ENCODE measurements at regions not wholly inside any gene's neighbourhood (a gene's known extent, or its start where the extent isn't known, plus 50 kb on each side); places are given as distances from the start of the nearest gene placed in this dataset.

DNA sequence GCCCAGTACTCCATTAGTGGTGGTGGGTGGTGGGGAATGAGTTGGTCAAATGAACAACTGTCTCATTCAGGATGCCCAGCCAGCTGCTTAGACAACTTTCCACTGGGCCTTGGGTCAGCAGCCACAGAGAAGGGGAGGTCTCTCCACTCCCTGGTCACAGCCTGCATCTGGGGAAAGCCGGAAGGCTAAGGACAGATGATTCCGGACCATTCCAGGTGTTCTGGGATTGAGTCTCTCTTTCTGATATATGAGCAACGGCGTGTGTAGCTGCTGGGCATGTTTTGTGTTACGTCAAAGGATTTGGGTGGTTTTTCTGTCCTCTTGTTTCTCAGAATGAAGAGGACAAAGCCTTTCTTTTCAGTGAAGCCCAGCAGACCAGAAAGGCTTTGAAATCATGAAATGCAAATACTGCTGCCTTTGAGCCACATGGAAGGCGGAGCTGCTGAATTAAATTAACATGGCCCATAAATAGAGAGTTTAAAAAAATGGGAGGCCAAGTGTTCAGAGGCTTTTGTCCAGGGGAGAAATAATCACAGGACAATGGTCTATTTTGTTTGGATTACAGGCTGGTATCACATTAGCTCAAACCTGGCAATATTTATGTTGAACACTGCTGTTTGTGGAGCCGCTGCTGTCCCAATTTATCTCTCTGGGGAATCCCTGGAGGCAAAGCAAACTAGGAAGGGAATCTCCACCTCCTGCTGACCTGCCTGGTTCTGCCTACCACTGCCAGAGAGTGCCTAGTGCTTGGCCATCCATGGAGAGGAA, 234.4 kb upstream of the E2F8 start:
- H3K4ac ChIP-seq (ENCODE audit: low read depth, low read length): no peak overlapping the region
- no peak overlapping the region for H3K14ac ChIP-seq (replicated peaks; ENCODE audit: low read depth, low read length)
- no peak overlapping the region for H4K5ac ChIP-seq (ENCODE audit: low read depth, low read length)
- CTCF ChIA-PET: interaction anchor here (0.6 to 1.1 kb wide), 2 partner anchors 21 to 52 kb away, joined by 3 read pairs; no protein-coding TSS in a partner anchor
- 70% methylated on average over 3 of the region's 7 CpGs; no CpG with 5 or more reads in 1 of the 2 experiments for WGBS, 2 experiments (ENCODE audit: extremely low coverage in 2 of 2, insufficient read length in 1 of 2)
- H2AK5ac ChIP-seq (ENCODE audit: low read depth, low read length): no peak overlapping the region
- ATAC-seq (ENCODE audit: low read depth): no peak
- no peaks in the 10 kb centered on the region for H3K9me1 ChIP-seq (ENCODE audit: insufficient read depth, low read length)
- no peaks in the 10 kb centered on the region for H3K4me1 ChIP-seq (ENCODE audit: control insufficient read depth, insufficient read depth, low read length)
- H3K56ac ChIP-seq (ENCODE audit: extremely low read depth, insufficient read depth, low read length): no peak overlapping the region
- H2AK9ac ChIP-seq (replicated peaks; ENCODE audit: low read depth, low read length, poor library complexity): no peak overlapping the region
- no peak for TF ChIP-seq CHD1 (IDR thresholded peaks at IDR 0.05; ENCODE audit: low read depth, low read length)
- no peak for TF ChIP-seq FOS (IDR thresholded peaks at IDR 0.05; ENCODE audit: low read depth, low read length)
- TF ChIP-seq BHLHE40 (IDR thresholded peaks at IDR 0.05; ENCODE audit: low read depth, low read length): no peak
- no peak for TF ChIP-seq USF2 (IDR thresholded peaks at IDR 0.05; ENCODE audit: low read depth, low read length)
- TF ChIP-seq CEBPB (IDR thresholded peaks at IDR 0.05; ENCODE audit: low read depth, low read length): no peak
- TF ChIP-seq POLR2A (IDR thresholded peaks at IDR 0.05; ENCODE audit: low read depth, low read length): no peak
- H2BK5ac ChIP-seq (ENCODE audit: low read depth, low read length, poor library complexity, severe bottlenecking): no peak overlapping the region
- H3K23ac ChIP-seq (ENCODE audit: low read depth, low read length): no peak overlapping the region
- intact Hi-C loops (cut with micrococcal nuclease): no loop called here
- H2BK15ac ChIP-seq (ENCODE audit: low read depth, low read length): no peak overlapping the region
- H3K9me3 ChIP-seq (ENCODE audit: control insufficient read depth, insufficient read depth, low read length): no peaks in the 10 kb centered on the region
- POLR2A ChIA-PET (ENCODE audit: unreplicated experiment): no interaction called here
- dilution Hi-C loops (cut with HindIII; ENCODE audit: low sequenced_read_pairs, unreplicated experiment): no loop called here
- no peaks in the 10 kb centered on the region for H3K36me3 ChIP-seq (ENCODE audit: control insufficient read depth, insufficient read depth, low read length)
- BruUV-seq (replicated peaks): no TSS peak
- H2AFZ ChIP-seq (replicated peaks; ENCODE audit: low read length, poor library complexity): no peak overlapping the region
- in situ Hi-C loops (cut with MboI; ENCODE audit: low sequenced_read_pairs): no loop called here
- H4K8ac ChIP-seq (ENCODE audit: low read depth in 2 of 2, low read length in 2 of 2): no peak overlapping the region
- no peak overlapping the region for H3K9ac ChIP-seq (ENCODE audit: low read depth, low read length)
- no peak overlapping the region for H2BK120ac ChIP-seq (ENCODE audit: low read depth, low read length)
- H3K27ac ChIP-seq (ENCODE audit: insufficient read depth, low read length): no peak overlapping the region
- no peak overlapping the region for H3K18ac ChIP-seq (ENCODE audit: low read depth, low read length)
- no peak for DNase-seq
- H2BK20ac ChIP-seq (ENCODE audit: low read depth, low read length): no peak overlapping the region
- no peaks in the 10 kb centered on the region for H3K79me1 ChIP-seq (ENCODE audit: low read depth in 1 of 2, low read length in 2 of 2)
- H4K20me1 ChIP-seq (ENCODE audit: insufficient read depth, low read length): no peaks in the 10 kb centered on the region
- H3K27me3 ChIP-seq (ENCODE audit: control insufficient read depth, insufficient read depth, low read length): peaks cover 50% of the 10 kb centered on the region
- no peak overlapping the region for H3K4me2 ChIP-seq (ENCODE audit: low read depth, low read length)
- no peak overlapping the region for H4K91ac ChIP-seq (ENCODE audit: insufficient read depth, low read depth, low read length)
- H3K4me3 ChIP-seq (ENCODE audit: insufficient read depth, low read depth, low read length): no peak overlapping the region
